RWPE2 (cell line): ENCODE measurements at regions not wholly inside any gene's neighbourhood (a gene's known extent, or its start where the extent isn't known, plus 50 kb on each side); places are given as distances from the start of the nearest gene placed in this dataset.

ENCODE experiments used
- ATAC-seq: fragments of 200-7000 bp; cut with Tn5 transposase; 3 replicates; pipeline ENCODE4 v1.9.1; 2021; ENCODE audit warnings: low read depth
- DNase-seq: peaks from one replicate; pipeline ENCODE4 v3.0.0-alpha.2; 2020; ENCODE audit warnings: low spot score
- H3K27ac ChIP-seq: fragments of 450-650 bp; 2 replicates; pipeline ENCODE4 v1.5.1; 2017; ENCODE audit warnings: mild to moderate bottlenecking; ENCODE audit not compliant: poor library complexity, severe bottlenecking
- H3K27me3 ChIP-seq: fragments of 250-450 bp; sonication (Bioruptor Pico); 2 replicates; pipeline ENCODE4 v1.5.1; 2021; ENCODE audit warnings: mild to moderate bottlenecking, moderate library complexity; ENCODE audit not compliant: insufficient read depth, poor library complexity, severe bottlenecking
- H3K36me3 ChIP-seq: fragments of 250-450 bp; sonication (Bioruptor Pico); 2 replicates; pipeline ENCODE4 v1.5.1; 2020; ENCODE audit warnings: low read depth, mild to moderate bottlenecking, moderate library complexity
- H3K4me1 ChIP-seq: fragments of 250-450 bp; sonication (Bioruptor Pico); 2 replicates; pipeline ENCODE4 v1.5.1; 2021; ENCODE audit warnings: mild to moderate bottlenecking, moderate library complexity; ENCODE audit not compliant: insufficient read depth, poor library complexity, severe bottlenecking
- H3K4me3 ChIP-seq: fragments of 250-450 bp; sonication (Bioruptor Pico); 2 replicates; pipeline ENCODE4 v1.5.1; 2021; ENCODE audit warnings: mild to moderate bottlenecking, moderate library complexity; ENCODE audit not compliant: severe bottlenecking
- H3K9me3 ChIP-seq: fragments of 250-450 bp; sonication (Bioruptor Pico); 2 replicates; pipeline ENCODE4 v1.5.1; 2021; ENCODE audit warnings: mild to moderate bottlenecking, moderate library complexity; ENCODE audit not compliant: severe bottlenecking
- TF ChIP-seq, protein P1 (sequence below): fragments of 450-650 bp; IDR thresholded peaks from one replicate; pipeline ENCODE4 v1.5.1; 2017; ENCODE audit warnings: mild to moderate bottlenecking, moderate library complexity; ENCODE audit not compliant: poor library complexity, severe bottlenecking

- TF ChIP-seq, protein P1, sequence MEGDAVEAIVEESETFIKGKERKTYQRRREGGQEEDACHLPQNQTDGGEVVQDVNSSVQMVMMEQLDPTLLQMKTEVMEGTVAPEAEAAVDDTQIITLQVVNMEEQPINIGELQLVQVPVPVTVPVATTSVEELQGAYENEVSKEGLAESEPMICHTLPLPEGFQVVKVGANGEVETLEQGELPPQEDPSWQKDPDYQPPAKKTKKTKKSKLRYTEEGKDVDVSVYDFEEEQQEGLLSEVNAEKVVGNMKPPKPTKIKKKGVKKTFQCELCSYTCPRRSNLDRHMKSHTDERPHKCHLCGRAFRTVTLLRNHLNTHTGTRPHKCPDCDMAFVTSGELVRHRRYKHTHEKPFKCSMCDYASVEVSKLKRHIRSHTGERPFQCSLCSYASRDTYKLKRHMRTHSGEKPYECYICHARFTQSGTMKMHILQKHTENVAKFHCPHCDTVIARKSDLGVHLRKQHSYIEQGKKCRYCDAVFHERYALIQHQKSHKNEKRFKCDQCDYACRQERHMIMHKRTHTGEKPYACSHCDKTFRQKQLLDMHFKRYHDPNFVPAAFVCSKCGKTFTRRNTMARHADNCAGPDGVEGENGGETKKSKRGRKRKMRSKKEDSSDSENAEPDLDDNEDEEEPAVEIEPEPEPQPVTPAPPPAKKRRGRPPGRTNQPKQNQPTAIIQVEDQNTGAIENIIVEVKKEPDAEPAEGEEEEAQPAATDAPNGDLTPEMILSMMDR: no peak
- no peak overlapping the region for H3K4me3 ChIP-seq
- ATAC-seq (no peak), DNase-seq (no peak)
- H3K36me3 ChIP-seq: no peaks in the 10 kb centered on the region
- H3K4me1 ChIP-seq: no peaks in the 10 kb centered on the region
- H3K27ac ChIP-seq: no peak overlapping the region
- H3K9me3 ChIP-seq: no peaks in the 10 kb centered on the region
- no peaks in the 10 kb centered on the region for H3K27me3 ChIP-seq
These were observed 320.1 kb downstream of the ZNF621 start for GRCh38 chr3:40844896-40845295.

- TF ChIP-seq, protein P1: no peak
- DNase-seq: no peak
- Histone ChIP-seq H3K36me3 (no peaks in the 10 kb centered on the region), H3K27ac (no peak overlapping the region), H3K9me3 (no peaks in the 10 kb centered on the region), H3K27me3 (no peaks in the 10 kb centered on the region), H3K4me1 (no peaks in the 10 kb centered on the region), H3K4me3 (no peak overlapping the region)
- no peak for ATAC-seq
These were observed 320.7 kb downstream of the ZNF621 start for GRCh38 chr3:40845447-40845846.

DNA sequence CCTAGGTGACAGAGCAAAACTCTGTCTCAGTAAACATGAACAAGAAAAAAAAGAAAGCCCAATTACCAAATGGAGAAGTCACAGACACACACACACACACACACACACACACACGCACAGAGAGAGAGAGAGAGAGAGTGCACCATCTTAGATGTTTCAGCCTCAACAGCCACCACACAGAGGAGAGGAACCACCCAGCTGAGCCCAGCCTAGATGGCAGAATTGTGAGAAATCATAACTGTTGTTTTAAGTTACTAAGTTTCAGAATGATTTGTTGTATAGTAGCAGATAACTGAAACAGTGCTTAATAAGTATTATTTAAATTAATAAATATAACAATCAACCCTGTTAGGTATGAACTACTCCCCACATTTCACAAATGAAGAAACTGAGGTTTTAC, 321.2 kb downstream of the ZNF621 start:
- Histone ChIP-seq H3K9me3 (no peaks in the 10 kb centered on the region), H3K27me3 (no peaks in the 10 kb centered on the region), H3K36me3 (no peaks in the 10 kb centered on the region), H3K4me1 (no peaks in the 10 kb centered on the region), H3K27ac (no peak overlapping the region), H3K4me3 (no peak overlapping the region)
- ATAC-seq (no peak), DNase-seq (no peak)
- TF ChIP-seq, protein P1: no peak

DNA sequence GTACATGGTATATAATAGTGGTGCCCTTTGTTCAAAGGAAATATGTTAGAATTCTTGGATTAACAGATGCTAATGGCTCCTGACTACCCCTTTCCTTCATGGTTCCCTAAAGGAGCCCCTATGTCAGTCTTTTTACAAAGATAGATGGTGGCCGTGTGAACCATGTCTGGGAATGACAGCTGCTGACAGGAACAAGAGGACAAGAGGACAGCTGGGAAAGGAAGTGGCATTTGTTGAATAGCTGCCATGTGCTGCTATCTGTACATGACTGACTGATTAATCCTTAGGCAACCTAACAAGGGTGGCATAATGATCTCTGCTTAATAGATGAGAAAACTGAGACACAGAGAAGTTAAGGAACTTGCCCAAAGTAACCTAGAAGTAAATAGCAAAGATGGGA, 321.7 kb downstream of the ZNF621 start:
- H3K9me3 ChIP-seq: no peaks in the 10 kb centered on the region
- H3K4me3 ChIP-seq: no peak overlapping the region
- TF ChIP-seq, protein P1: no peak
- ATAC-seq (no peak), DNase-seq (no peak)
- H3K27ac ChIP-seq: no peak overlapping the region
- H3K4me1 ChIP-seq: no peaks in the 10 kb centered on the region
- H3K27me3 ChIP-seq: no peaks in the 10 kb centered on the region
- H3K36me3 ChIP-seq: no peaks in the 10 kb centered on the region

DNA sequence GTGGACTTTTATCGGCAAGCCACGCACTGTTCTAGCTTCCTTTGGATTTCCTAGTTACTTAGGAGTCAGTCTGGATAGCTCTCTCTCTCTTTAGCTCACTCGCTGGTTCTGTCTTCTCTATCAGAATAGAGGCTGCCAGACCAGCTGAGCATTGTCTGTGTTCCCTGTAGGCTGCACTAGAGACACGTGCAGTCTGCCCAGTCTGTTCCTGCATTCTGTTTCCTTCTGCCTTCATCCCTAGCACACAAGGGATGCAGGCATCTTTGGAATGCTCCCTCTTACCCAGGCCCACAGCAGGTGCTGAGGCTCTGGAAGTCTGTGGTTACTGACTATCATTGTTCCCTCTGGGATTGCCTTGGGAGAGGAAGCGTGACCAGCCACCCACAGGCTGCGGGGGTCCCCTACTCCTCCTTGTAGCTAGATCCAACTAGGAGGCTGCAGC, 322.8 kb downstream of the ZNF621 start:
- Histone ChIP-seq H3K4me1 (no peaks in the 10 kb centered on the region), H3K27me3 (no peaks in the 10 kb centered on the region), H3K4me3 (no peak overlapping the region), H3K27ac (no peak overlapping the region), H3K36me3 (no peaks in the 10 kb centered on the region), H3K9me3 (no peaks in the 10 kb centered on the region)
- TF ChIP-seq, protein P1: no peak
- ATAC-seq: peak; percentile 35; the same call in 1 of the 3 replicates
- DNase-seq: no peak
